Occipital lobe (tissue), 1 donor: ENCODE measurements at regions not wholly inside any gene's neighbourhood (a gene's known extent, or its start where the extent isn't known, plus 50 kb on each side); places are given as distances from the start of the nearest gene placed in this dataset.
"Not testable (repeated sequence)": the region's sequence is repeated elsewhere in the genome, so short reads cannot be mapped to it uniquely, and the experiment has no call there.

Experiments
- DNase-seq: peaks from one replicate; lab custom pipeline; 2025; lab: John Stamatoyannopoulos, UW

- DNase-seq: no peak
Observed at GRCh38 chr13:44848920-44849676, 140.2 kb downstream of the NUFIP1 start.

GRCh38 chr13:44845281-44846058, 143.8 kb downstream of the NUFIP1 start:
- not testable (repeated sequence) for DNase-seq

- DNase-seq: no peak
Observed at GRCh38 chr13:44844786-44845185, 144.5 kb downstream of the NUFIP1 start.

GRCh38 chr13:44843403-44843802, 145.9 kb downstream of the NUFIP1 start:
- DNase-seq: no peak

GRCh38 chr13:44842158-44842557, 147.1 kb downstream of the NUFIP1 start:
- no peak for DNase-seq

GRCh38 chr13:44840131-44840530, 149.1 kb downstream of the NUFIP1 start:
- no peak for DNase-seq

- no peak for DNase-seq
Observed at GRCh38 chr13:44837250-44837649, 152.0 kb downstream of the NUFIP1 start.

- DNase-seq: no peak
Observed at GRCh38 chr13:44834404-44834803, 154.9 kb downstream of the NUFIP1 start.

GRCh38 chr13:44833626-44834025, 155.6 kb downstream of the NUFIP1 start:
- no peak for DNase-seq

- no peak for DNase-seq
Observed at GRCh38 chr13:44833139-44833538, 156.1 kb downstream of the NUFIP1 start.

- DNase-seq: no peak
Observed at GRCh38 chr13:44826591-44827350, 162.5 kb downstream of the NUFIP1 start.

GRCh38 chr13:44825953-44826352, 163.3 kb downstream of the NUFIP1 start:
- DNase-seq: no peak

- DNase-seq: not testable (repeated sequence)
Observed at GRCh38 chr13:44823555-44823954, 165.7 kb downstream of the NUFIP1 start.

GRCh38 chr13:44822291-44822690, 167.0 kb downstream of the NUFIP1 start:
- no peak for DNase-seq

GRCh38 chr13:44819772-44820171, 169.5 kb downstream of the NUFIP1 start:
- no peak for DNase-seq

- DNase-seq: no peak
Observed at GRCh38 chr13:44819245-44819644, 170.0 kb downstream of the NUFIP1 start.

- no peak for DNase-seq
Observed at GRCh38 chr13:44818428-44818827, 170.8 kb downstream of the NUFIP1 start.

- DNase-seq: no peak
Observed at GRCh38 chr13:44818016-44818415, 171.3 kb downstream of the NUFIP1 start.

- DNase-seq: no peak
Observed at GRCh38 chr13:44817131-44817671, 172.1 kb downstream of the NUFIP1 start.

- no peak for DNase-seq
Observed at GRCh38 chr13:44816701-44817100, 172.6 kb downstream of the NUFIP1 start.

GRCh38 chr13:44815623-44816022, 173.6 kb downstream of the NUFIP1 start:
- DNase-seq: no peak

GRCh38 chr13:44814836-44815235, 174.4 kb downstream of the NUFIP1 start:
- no peak for DNase-seq
